CD4-positive, alpha-beta T cell treated with Interleukin-6 at 100 ng/mL for 8 hours (primary cell): ENCODE measurements at regions not wholly inside any gene's neighbourhood (a gene's known extent, or its start where the extent isn't known, plus 50 kb on each side); places are given as distances from the start of the nearest gene placed in this dataset.

Experiments used
- DNase-seq: peaks from one replicate; pipeline ENCODE4 v3.0.0-alpha.2; 2020; ENCODE audit warnings: mixed read lengths, low spot score

GRCh38 chr6:21816231-21816630 lies 222.7 kb downstream of the SOX4 start:
- no peak for DNase-seq

GRCh38 chr6:21820442-21820841 lies 226.9 kb downstream of the SOX4 start:
- no peak for DNase-seq

- no peak for DNase-seq
Measured at GRCh38 chr6:21823371-21823770, 229.8 kb downstream of the SOX4 start.

- DNase-seq, result no peak
Measured at GRCh38 chr6:21824431-21825177, 231.1 kb downstream of the SOX4 start.

GRCh38 chr6:21826023-21826422 lies 232.5 kb downstream of the SOX4 start:
- DNase-seq, result no peak

- no peak for DNase-seq
Measured at GRCh38 chr6:21826904-21827303, 233.4 kb downstream of the SOX4 start.

- no peak for DNase-seq
Measured at GRCh38 chr6:21827425-21828202, 234.1 kb downstream of the SOX4 start.

GRCh38 chr6:21828704-21829103 lies 235.2 kb downstream of the SOX4 start:
- DNase-seq, result no peak

GRCh38 chr6:21829126-21829525 lies 235.6 kb downstream of the SOX4 start:
- DNase-seq, result no peak

GRCh38 chr6:21831521-21832291 lies 238.2 kb downstream of the SOX4 start:
- DNase-seq, result no peak

- no peak for DNase-seq
Measured at GRCh38 chr6:21836277-21836676, 242.7 kb downstream of the SOX4 start.

GRCh38 chr6:21836772-21837425 lies 243.3 kb downstream of the SOX4 start:
- no peak for DNase-seq

GRCh38 chr6:21840428-21840827 lies 246.9 kb downstream of the SOX4 start:
- no peak for DNase-seq

GRCh38 chr6:21842875-21843645 lies 249.5 kb downstream of the SOX4 start:
- no peak for DNase-seq

- DNase-seq, result no peak
Measured at GRCh38 chr6:21844120-21844917, 250.8 kb downstream of the SOX4 start.

GRCh38 chr6:21845018-21845417 lies 251.5 kb downstream of the SOX4 start:
- no peak for DNase-seq

- no peak for DNase-seq
Measured at GRCh38 chr6:21845439-21846140, 252.0 kb downstream of the SOX4 start.

- no peak for DNase-seq
Measured at GRCh38 chr6:21846541-21847451, 253.2 kb downstream of the SOX4 start.
